T-helper 17 cell (primary cell): ENCODE measurements at regions not wholly inside any gene's neighbourhood (a gene's known extent, or its start where the extent isn't known, plus 50 kb on each side); places are given as distances from the start of the nearest gene placed in this dataset.

Experiments
- ATAC-seq: fragments of 150-1000 bp; cut with Tn5 transposase; 2 replicates; pipeline ENCODE4 v1.10.0; 2021; ENCODE audit warnings: mild to moderate bottlenecking, moderate library complexity
- DNase-seq, 3 donors: peaks; one replicate each; pipeline versions ENCODE4 v3.0.0 to v3.0.0-alpha.2; 2020 to 2021
- H3K9me3 ChIP-seq: one replicate; pipeline ENCODE4 v1.7.0; 2013; ENCODE audit warnings: low read length, mild to moderate bottlenecking; ENCODE audit not compliant: control insufficient read depth, poor library complexity, severe bottlenecking
- H3K27ac Mint-ChIP-seq: one replicate; pipeline ENCODE4 v1.8.0; 2022; ENCODE audit warnings: mild to moderate bottlenecking, moderate library complexity, mixed read lengths
- H3K27me3 Mint-ChIP-seq: one replicate; pipeline ENCODE4 v1.8.0; 2022; ENCODE audit warnings: mixed read lengths
- H3K36me3 Mint-ChIP-seq: one replicate; pipeline ENCODE4 v1.8.0; 2022; ENCODE audit warnings: low read depth, mixed read lengths
- H3K4me1 Mint-ChIP-seq: one replicate; pipeline ENCODE4 v1.8.0; 2022; ENCODE audit warnings: mild to moderate bottlenecking, mixed read lengths
- H3K4me3 Mint-ChIP-seq: one replicate; pipeline ENCODE4 v1.8.0; 2022; ENCODE audit warnings: mild to moderate bottlenecking, moderate library complexity, mixed read lengths

GRCh38 chr7:15972862-15973275 is 286.4 kb upstream of the MEOX2 start:
- no peaks in the 10 kb centered on the region for H3K36me3 Mint-ChIP-seq
- no peak for ATAC-seq
- no peaks in the 10 kb centered on the region for H3K27me3 Mint-ChIP-seq
- DNase-seq: no peak
- H3K4me1 Mint-ChIP-seq: no peaks in the 10 kb centered on the region
- H3K9me3 ChIP-seq: no peaks in the 10 kb centered on the region
- no peak overlapping the region for H3K27ac Mint-ChIP-seq
- H3K4me3 Mint-ChIP-seq: no peak overlapping the region

GRCh38 chr7:15967551-15967950 is 281.1 kb upstream of the MEOX2 start:
- no peaks in the 10 kb centered on the region for H3K4me1 Mint-ChIP-seq
- no peak overlapping the region for H3K27ac Mint-ChIP-seq
- ATAC-seq (no peak), DNase-seq (no peak)
- H3K27me3 Mint-ChIP-seq: no peaks in the 10 kb centered on the region
- H3K9me3 ChIP-seq: no peaks in the 10 kb centered on the region
- H3K4me3 Mint-ChIP-seq: no peak overlapping the region
- H3K36me3 Mint-ChIP-seq: no peaks in the 10 kb centered on the region

GRCh38 chr7:15967121-15967520 is 280.6 kb upstream of the MEOX2 start:
- no peaks in the 10 kb centered on the region for H3K36me3 Mint-ChIP-seq
- no peak for DNase-seq
- no peaks in the 10 kb centered on the region for H3K9me3 ChIP-seq
- no peaks in the 10 kb centered on the region for H3K4me1 Mint-ChIP-seq
- H3K4me3 Mint-ChIP-seq: no peak overlapping the region
- ATAC-seq: no peak
- H3K27ac Mint-ChIP-seq: no peak overlapping the region
- H3K27me3 Mint-ChIP-seq: no peaks in the 10 kb centered on the region

- no peak overlapping the region for H3K4me3 Mint-ChIP-seq
- ATAC-seq (no peak), DNase-seq (no peak)
- H3K27me3 Mint-ChIP-seq: no peaks in the 10 kb centered on the region
- no peaks in the 10 kb centered on the region for H3K4me1 Mint-ChIP-seq
- no peak overlapping the region for H3K27ac Mint-ChIP-seq
- no peaks in the 10 kb centered on the region for H3K36me3 Mint-ChIP-seq
- H3K9me3 ChIP-seq: no peaks in the 10 kb centered on the region
Observed at GRCh38 chr7:15963206-15963605, 276.7 kb upstream of the MEOX2 start.

GRCh38 chr7:15954671-15955354 is 268.3 kb upstream of the MEOX2 start:
- H3K27ac Mint-ChIP-seq: no peak overlapping the region
- ATAC-seq (no peak), DNase-seq (no peak)
- H3K9me3 ChIP-seq: no peaks in the 10 kb centered on the region
- no peaks in the 10 kb centered on the region for H3K36me3 Mint-ChIP-seq
- H3K4me1 Mint-ChIP-seq: no peaks in the 10 kb centered on the region
- H3K4me3 Mint-ChIP-seq: no peak overlapping the region
- no peaks in the 10 kb centered on the region for H3K27me3 Mint-ChIP-seq

GRCh38 chr7:15950299-15950698 is 263.8 kb upstream of the MEOX2 start:
- H3K9me3 ChIP-seq: no peaks in the 10 kb centered on the region
- H3K27me3 Mint-ChIP-seq: no peaks in the 10 kb centered on the region
- H3K36me3 Mint-ChIP-seq: no peaks in the 10 kb centered on the region
- ATAC-seq (no peak), DNase-seq (no peak)
- no peaks in the 10 kb centered on the region for H3K4me1 Mint-ChIP-seq
- no peak overlapping the region for H3K4me3 Mint-ChIP-seq
- H3K27ac Mint-ChIP-seq: no peak overlapping the region

GRCh38 chr7:15947754-15948153 is 261.3 kb upstream of the MEOX2 start:
- Mint-ChIP-seq H3K4me3 (no peak overlapping the region), H3K36me3 (no peaks in the 10 kb centered on the region), H3K27ac (no peak overlapping the region), H3K4me1 (no peaks in the 10 kb centered on the region), H3K27me3 (no peaks in the 10 kb centered on the region)
- DNase-seq (no peak), ATAC-seq (no peak)
- H3K9me3 ChIP-seq: no peaks in the 10 kb centered on the region

- DNase-seq: no peak
- no peak overlapping the region for H3K4me3 Mint-ChIP-seq
- no peaks in the 10 kb centered on the region for H3K27me3 Mint-ChIP-seq
- ATAC-seq: no peak
- H3K27ac Mint-ChIP-seq: no peak overlapping the region
- no peaks in the 10 kb centered on the region for H3K4me1 Mint-ChIP-seq
- no peaks in the 10 kb centered on the region for H3K9me3 ChIP-seq
- H3K36me3 Mint-ChIP-seq: no peaks in the 10 kb centered on the region
Observed at GRCh38 chr7:15938115-15938514, 251.6 kb upstream of the MEOX2 start.

GRCh38 chr7:15937571-15937970 is 251.1 kb upstream of the MEOX2 start:
- Mint-ChIP-seq H3K27me3 (no peaks in the 10 kb centered on the region), H3K4me1 (no peaks in the 10 kb centered on the region), H3K4me3 (no peak overlapping the region), H3K27ac (no peak overlapping the region), H3K36me3 (no peaks in the 10 kb centered on the region)
- ATAC-seq (no peak), DNase-seq (no peak)
- no peaks in the 10 kb centered on the region for H3K9me3 ChIP-seq

GRCh38 chr7:15936991-15937390 is 250.5 kb upstream of the MEOX2 start:
- Mint-ChIP-seq H3K4me1 (no peaks in the 10 kb centered on the region), H3K27ac (no peak overlapping the region), H3K27me3 (no peaks in the 10 kb centered on the region), H3K36me3 (no peaks in the 10 kb centered on the region), H3K4me3 (no peak overlapping the region)
- ATAC-seq (no peak), DNase-seq (no peak)
- H3K9me3 ChIP-seq: no peaks in the 10 kb centered on the region

GRCh38 chr7:15932318-15932717 is 245.8 kb upstream of the MEOX2 start:
- H3K4me3 Mint-ChIP-seq: no peak overlapping the region
- no peak for ATAC-seq
- no peaks in the 10 kb centered on the region for H3K36me3 Mint-ChIP-seq
- H3K27ac Mint-ChIP-seq: no peak overlapping the region
- H3K27me3 Mint-ChIP-seq: no peaks in the 10 kb centered on the region
- no peaks in the 10 kb centered on the region for H3K4me1 Mint-ChIP-seq
- no peaks in the 10 kb centered on the region for H3K9me3 ChIP-seq
- DNase-seq: no peak

GRCh38 chr7:15929411-15929810 is 242.9 kb upstream of the MEOX2 start:
- DNase-seq (no peak), ATAC-seq (no peak)
- Mint-ChIP-seq H3K27me3 (no peaks in the 10 kb centered on the region), H3K4me1 (no peaks in the 10 kb centered on the region), H3K36me3 (no peaks in the 10 kb centered on the region), H3K4me3 (no peak overlapping the region), H3K27ac (no peak overlapping the region)
- H3K9me3 ChIP-seq: no peaks in the 10 kb centered on the region

GRCh38 chr7:15925608-15926007 is 239.1 kb upstream of the MEOX2 start:
- no peak overlapping the region for H3K4me3 Mint-ChIP-seq
- DNase-seq (no peak), ATAC-seq (no peak)
- H3K27ac Mint-ChIP-seq: no peak overlapping the region
- no peaks in the 10 kb centered on the region for H3K9me3 ChIP-seq
- H3K27me3 Mint-ChIP-seq: no peaks in the 10 kb centered on the region
- H3K36me3 Mint-ChIP-seq: no peaks in the 10 kb centered on the region
- no peaks in the 10 kb centered on the region for H3K4me1 Mint-ChIP-seq

- Mint-ChIP-seq H3K4me1 (no peaks in the 10 kb centered on the region), H3K27me3 (no peaks in the 10 kb centered on the region)
- ATAC-seq: no peak
Observed at GRCh38 chr7:15924910-15925309, 238.4 kb upstream of the MEOX2 start.

More at GRCh38 chr7:15924910-15925309, 238.4 kb upstream of the MEOX2 start:
- H3K27ac Mint-ChIP-seq: no peak overlapping the region
- H3K9me3 ChIP-seq: no peaks in the 10 kb centered on the region
- no peak for DNase-seq
- H3K4me3 Mint-ChIP-seq: no peak overlapping the region
- no peaks in the 10 kb centered on the region for H3K36me3 Mint-ChIP-seq
